ENCODE measurements at regions not wholly inside any gene's neighbourhood (a gene's known extent, or its start where the extent isn't known, plus 50 kb on each side); places are given as distances from the start of the nearest gene placed in this dataset.

GRCh38 chr12:93322784-93323183 lies 54.9 kb upstream of the NUDT4 start:
- Histone ChIP-seq H3K36me3 (ENCODE audit: control insufficient read depth, insufficient read depth, low read length, severe bottlenecking) (no peaks in the 10 kb centered on the region), H3K9me3 (ENCODE audit: control insufficient read depth, low read length) (no peaks in the 10 kb centered on the region), H3K4me1 (ENCODE audit: control insufficient read depth, insufficient read depth, low read length) (peaks cover 14% of the 10 kb centered on the region), H3K27me3 (replicated peaks; ENCODE audit: control insufficient read depth, insufficient read depth, low read length) (no peaks in the 10 kb centered on the region), H3K4me3 (ENCODE audit: low read length) (no peak overlapping the region), H3K9ac (ENCODE audit: low read length) (no peak overlapping the region)
- DNase-seq (ENCODE audit: low read depth) = no peak

DNA sequence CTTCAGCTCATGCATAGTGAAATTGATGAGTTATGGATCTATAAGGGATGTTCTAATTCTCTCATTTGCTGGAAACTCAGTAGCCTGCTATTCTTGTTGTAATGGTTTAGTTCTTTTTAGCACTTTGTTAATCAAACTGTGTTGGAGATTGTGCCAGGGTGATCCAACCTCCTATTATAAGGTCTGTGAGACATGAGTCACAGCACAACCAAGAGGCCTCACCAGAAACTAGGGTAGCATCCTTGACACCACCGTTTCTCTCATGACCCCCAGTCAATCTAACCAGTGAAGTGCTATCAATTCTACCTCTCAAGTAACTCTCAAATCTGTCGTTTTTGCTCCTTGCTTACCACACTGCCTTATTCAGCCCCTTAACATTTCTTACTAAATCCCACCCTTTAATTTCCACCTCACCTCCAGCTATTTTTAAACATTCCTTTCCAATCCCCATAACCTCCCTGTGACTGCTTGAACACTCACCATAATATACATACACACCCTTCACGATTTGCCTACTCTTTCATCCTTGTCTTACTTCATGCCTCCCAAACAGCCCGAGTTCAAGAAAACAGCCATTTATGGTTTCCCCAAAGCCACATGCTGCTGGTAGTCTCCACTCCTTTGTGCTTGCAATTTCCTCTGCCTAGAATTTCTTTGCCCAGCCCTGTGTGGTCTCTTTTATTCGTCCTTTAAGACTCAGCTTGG lies 53.9 kb upstream of the NUDT4 start:
- H3K4me3 ChIP-seq (ENCODE audit: low read length) = no peak overlapping the region
- H3K27me3 ChIP-seq (replicated peaks; ENCODE audit: control insufficient read depth, insufficient read depth, low read length) = no peaks in the 10 kb centered on the region
- no peak for DNase-seq (ENCODE audit: low read depth)
- no peaks in the 10 kb centered on the region for H3K9me3 ChIP-seq (ENCODE audit: control insufficient read depth, low read length)
- no peaks in the 10 kb centered on the region for H3K36me3 ChIP-seq (ENCODE audit: control insufficient read depth, insufficient read depth, low read length, severe bottlenecking)
- peaks cover 14% of the 10 kb centered on the region for H3K4me1 ChIP-seq (ENCODE audit: control insufficient read depth, insufficient read depth, low read length)
- no peak overlapping the region for H3K9ac ChIP-seq (ENCODE audit: low read length)

GRCh38 chr12:93325855-93326254 lies 51.9 kb upstream of the NUDT4 start:
- Histone ChIP-seq H3K4me3 (ENCODE audit: low read length) (no peak overlapping the region), H3K9me3 (ENCODE audit: control insufficient read depth, low read length) (no peaks in the 10 kb centered on the region), H3K4me1 (ENCODE audit: control insufficient read depth, insufficient read depth, low read length) (no peaks in the 10 kb centered on the region), H3K9ac (ENCODE audit: low read length) (no peak overlapping the region), H3K36me3 (ENCODE audit: control insufficient read depth, insufficient read depth, low read length, severe bottlenecking) (no peaks in the 10 kb centered on the region), H3K27me3 (replicated peaks; ENCODE audit: control insufficient read depth, insufficient read depth, low read length) (no peaks in the 10 kb centered on the region)
- DNase-seq (ENCODE audit: low read depth) = no peak
